Stimulated activated CD4-positive, alpha-beta T cell treated with anti-CD3 and anti-CD28 coated beads, TNF-alpha, amount 100 ng/mL, for 48 hours (primary cell): ENCODE measurements at regions not wholly inside any gene's neighbourhood (a gene's known extent, or its start where the extent isn't known, plus 50 kb on each side); places are given as distances from the start of the nearest gene placed in this dataset.
A peak's percentile ranks its signal among the peaks of the same experiment; 100 is the strongest.
"Not testable (repeated sequence)": the region's sequence is repeated elsewhere in the genome, so short reads cannot be mapped to it uniquely, and the experiment has no call there.

Experiments used
- DNase-seq, 3 donors: peaks; one replicate each; pipeline ENCODE4 v3.0.0-alpha.2; 2020; ENCODE audit warnings: low read depth in 3 of 3

- no peak for DNase-seq
Observed at GRCh38 chr14:34065690-34066391, 115.0 kb upstream of the EGLN3 start.

GRCh38 chr14:34065236-34065635, 114.4 kb upstream of the EGLN3 start:
- no peak for DNase-seq

GRCh38 chr14:34064349-34064748, 113.5 kb upstream of the EGLN3 start:
- DNase-seq: no peak

GRCh38 chr14:34063470-34064164, 112.7 kb upstream of the EGLN3 start:
- DNase-seq: no peak

- DNase-seq: no peak
Observed at GRCh38 chr14:34063042-34063441, 112.2 kb upstream of the EGLN3 start.

GRCh38 chr14:34062353-34062973, 111.6 kb upstream of the EGLN3 start:
- no peak for DNase-seq

GRCh38 chr14:34060651-34060999, 109.8 kb upstream of the EGLN3 start:
- peak in 1 of 3 donors; percentile 12 for DNase-seq

- DNase-seq: peak in 1 of 3 donors; percentile 59
Observed at GRCh38 chr14:34059925-34060650, 109.2 kb upstream of the EGLN3 start.

GRCh38 chr14:34059037-34059924, 108.4 kb upstream of the EGLN3 start:
- no peak for DNase-seq

- no peak for DNase-seq
Observed at GRCh38 chr14:34058510-34058909, 107.6 kb upstream of the EGLN3 start.

- no peak for DNase-seq
Observed at GRCh38 chr14:34056046-34056445, 105.2 kb upstream of the EGLN3 start.

GRCh38 chr14:34055157-34055950, 104.5 kb upstream of the EGLN3 start:
- DNase-seq: no peak

- DNase-seq: no peak
Observed at GRCh38 chr14:34053666-34054065, 102.8 kb upstream of the EGLN3 start.

- DNase-seq: no peak
Observed at GRCh38 chr14:34052658-34053014, 101.8 kb upstream of the EGLN3 start.

GRCh38 chr14:34051966-34052657, 101.2 kb upstream of the EGLN3 start:
- no peak for DNase-seq

- no peak for DNase-seq
Observed at GRCh38 chr14:34050606-34051005, 99.7 kb upstream of the EGLN3 start.

GRCh38 chr14:34049790-34050189, 98.9 kb upstream of the EGLN3 start:
- DNase-seq: no peak

GRCh38 chr14:34049187-34049586, 98.3 kb upstream of the EGLN3 start:
- not testable (repeated sequence) for DNase-seq

GRCh38 chr14:34046799-34047520, 96.1 kb upstream of the EGLN3 start:
- no peak for DNase-seq
